H9 (cell line): ENCODE measurements at regions not wholly inside any gene's neighbourhood (a gene's known extent, or its start where the extent isn't known, plus 50 kb on each side); places are given as distances from the start of the nearest gene placed in this dataset.

Experiments
- DNase-seq: peaks from one replicate; pipeline ENCODE4 v3.0.0-alpha.2; 2017
- H2AFZ ChIP-seq: one replicate; pipeline ENCODE4 v1.6.1; 2013; ENCODE audit warnings: mild to moderate bottlenecking, low read length, control low read depth, moderate library complexity
- H2AK5ac ChIP-seq: 2 replicates; pipeline ENCODE4 v1.6.1; 2013; ENCODE audit warnings: low read length, control low read depth, mixed read lengths; ENCODE audit not compliant: insufficient read length
- H2BK120ac ChIP-seq: one replicate; pipeline ENCODE4 v1.6.1; 2013; ENCODE audit warnings: low read depth, mild to moderate bottlenecking, low read length, control low read depth, inconsistent platforms; ENCODE audit not compliant: poor library complexity, severe bottlenecking
- H2BK12ac ChIP-seq: 2 replicates; pipeline ENCODE4 v1.6.1; 2013; ENCODE audit warnings: low read length, control low read depth, mixed read lengths, low read depth; ENCODE audit not compliant: insufficient read length
- H2BK15ac ChIP-seq: 2 replicates; pipeline ENCODE4 v1.6.1; 2013; ENCODE audit warnings: low read depth, low read length, control low read depth
- H2BK20ac ChIP-seq: one replicate; pipeline ENCODE4 v1.6.1; 2013; ENCODE audit warnings: low read depth, mild to moderate bottlenecking, low read length, control low read depth, inconsistent platforms; ENCODE audit not compliant: poor library complexity, severe bottlenecking
- H2BK5ac ChIP-seq: 2 replicates; pipeline ENCODE4 v1.6.1; 2013; ENCODE audit warnings: low read length, control low read depth, mixed read lengths; ENCODE audit not compliant: insufficient read length
- H3K14ac ChIP-seq: 2 replicates; pipeline ENCODE4 v1.6.1; 2013; ENCODE audit warnings: low read length, control low read depth; ENCODE audit not compliant: insufficient read depth
- H3K18ac ChIP-seq: 2 replicates; pipeline ENCODE4 v1.6.1; 2013; ENCODE audit warnings: low read depth, mild to moderate bottlenecking, mixed read lengths, low read length, control low read depth; ENCODE audit not compliant: insufficient read length
- H3K23ac ChIP-seq: 2 replicates; pipeline ENCODE4 v1.6.1; 2013; ENCODE audit warnings: low read length, control low read depth, mixed read lengths, low read depth; ENCODE audit not compliant: insufficient read length
- H3K23me2 ChIP-seq: 2 replicates; pipeline ENCODE4 v1.6.1; 2013; ENCODE audit warnings: low read depth, mild to moderate bottlenecking, mixed read lengths, low read length, control low read depth; ENCODE audit not compliant: insufficient read length, poor library complexity, severe bottlenecking
- H3K27ac ChIP-seq: 2 replicates; pipeline ENCODE4 v1.5.1; 2013; ENCODE audit warnings: low read length, control low read depth, mixed read lengths, low read depth; ENCODE audit not compliant: insufficient read length
- H3K27me3 ChIP-seq: 2 replicates; pipeline ENCODE4 v1.6.1; 2013; ENCODE audit warnings: low read length, control low read depth, inconsistent platforms; ENCODE audit not compliant: insufficient read depth
- H3K4ac ChIP-seq: 2 replicates; pipeline ENCODE4 v1.6.1; 2013; ENCODE audit warnings: low read depth, mild to moderate bottlenecking, control low read depth, inconsistent platforms, low read length, moderate library complexity
- H3K4me1 ChIP-seq: 2 replicates; pipeline ENCODE4 v1.6.1; 2013; ENCODE audit warnings: low read length, control low read depth, inconsistent platforms; ENCODE audit not compliant: insufficient read depth
- H3K4me2 ChIP-seq: 2 replicates; pipeline ENCODE4 v1.6.1; 2013; ENCODE audit warnings: low read length, control low read depth, mixed read lengths; ENCODE audit not compliant: insufficient read length, insufficient read depth
- H3K56ac ChIP-seq: 2 replicates; pipeline ENCODE4 v1.6.1; 2013; ENCODE audit warnings: low read depth, mild to moderate bottlenecking, mixed read lengths, low read length, control low read depth; ENCODE audit not compliant: insufficient read length
- H3K79me1 ChIP-seq: 2 replicates; pipeline ENCODE4 v1.6.1; 2013; ENCODE audit warnings: low read depth, mild to moderate bottlenecking, moderate library complexity, low read length, control low read depth, inconsistent platforms; ENCODE audit not compliant: insufficient read depth, poor library complexity, severe bottlenecking
- H3K79me2 ChIP-seq: 2 replicates; pipeline ENCODE4 v1.6.1; 2013; ENCODE audit warnings: low read length, control low read depth, inconsistent platforms; ENCODE audit not compliant: insufficient read depth
- H3K9ac ChIP-seq: 2 replicates; pipeline ENCODE4 v1.6.1; 2013; ENCODE audit warnings: low read length, control low read depth, mixed read lengths; ENCODE audit not compliant: insufficient read length; ENCODE audit errors: extremely low read depth
- H3K9me3 ChIP-seq: one replicate; pipeline ENCODE4 v1.6.1; 2013; ENCODE audit warnings: low read depth, low read length, inconsistent platforms; ENCODE audit not compliant: control insufficient read depth
- H3T11ph ChIP-seq: one replicate; pipeline ENCODE4 v1.6.1; 2013; ENCODE audit warnings: mild to moderate bottlenecking, low read length, control low read depth, inconsistent platforms
- H4K20me1 ChIP-seq: one replicate; pipeline ENCODE4 v1.6.1; 2013; ENCODE audit not compliant: control insufficient read depth, insufficient read length, insufficient read depth
- H4K5ac ChIP-seq: 2 replicates; pipeline ENCODE4 v1.6.1; 2013; ENCODE audit warnings: low read depth, mild to moderate bottlenecking, mixed read lengths, low read length, control low read depth; ENCODE audit not compliant: insufficient read length
- H4K8ac ChIP-seq: replicated peaks from 2 replicates; pipeline ENCODE4 v1.6.1; 2013; ENCODE audit warnings: low read length, control low read depth, mixed read lengths, low read depth; ENCODE audit not compliant: insufficient read length
- H4K91ac ChIP-seq: 2 replicates; pipeline ENCODE4 v1.6.1; 2013; ENCODE audit warnings: low read depth, mild to moderate bottlenecking, moderate library complexity, mixed read lengths, low read length, control low read depth; ENCODE audit not compliant: insufficient read length
- H3K27ac Mint-ChIP-seq, 3 experiments: 2 replicates in 2 of 3; 3 replicates in 1 of 3; pipeline ENCODE4 v1.8.0; 2020 to 2021; ENCODE audit warnings: mixed read lengths in 3 of 3, mild to moderate bottlenecking in 1 of 3, moderate library complexity in 1 of 3
- H3K27me3 Mint-ChIP-seq: 2 replicates; pipeline ENCODE4 v1.8.0; 2021; ENCODE audit warnings: low read depth, mild to moderate bottlenecking, moderate library complexity, mixed read lengths
- H3K36me3 Mint-ChIP-seq, 3 experiments: 2 replicates in 2 of 3; 3 replicates in 1 of 3; pipeline ENCODE4 v1.8.0; 2020 to 2021; ENCODE audit warnings: low read depth in 3 of 3, mixed read lengths in 3 of 3; ENCODE audit not compliant: insufficient read depth in 1 of 3
- H3K4me1 Mint-ChIP-seq, 2 experiments: 2 replicates each; pipeline ENCODE4 v1.8.0; 2020; ENCODE audit warnings: mixed read lengths in 2 of 2
- H3K4me3 Mint-ChIP-seq, 2 experiments: 2 replicates in 1 of 2; 3 replicates in 1 of 2; pipeline ENCODE4 v1.8.0; 2020 to 2021; ENCODE audit warnings: mild to moderate bottlenecking in 2 of 2, mixed read lengths in 2 of 2, moderate library complexity in 1 of 2
- H3K9me3 Mint-ChIP-seq, 2 experiments: 2 replicates in 1 of 2; 3 replicates in 1 of 2; pipeline ENCODE4 v1.8.0; 2020; ENCODE audit warnings: mild to moderate bottlenecking in 2 of 2, mixed read lengths in 2 of 2, moderate library complexity in 1 of 2
- WGBS: extraction: QIAGEN DNeasy Blood & Tissue Kit; methylation state at CpG from one replicate; pipeline ENCODE4 v1.1.7; 2013; ENCODE audit warnings: missing lambda C conversion rate, low lambda C conversion rate, mixed read lengths; ENCODE audit not compliant: insufficient read length; ENCODE audit errors: extremely low coverage; 5-methylcytosine and 5-hydroxymethylcytosine counted together
- TF ChIP-seq, protein P1 (sequence below): fragments of 200-600 bp; sonication (generic); conservative IDR thresholded peaks from 3 replicates; pipeline ENCODE4 v1.8.0; 2021; ENCODE audit warnings: antibody characterized with exemption, mild to moderate bottlenecking

DNA sequence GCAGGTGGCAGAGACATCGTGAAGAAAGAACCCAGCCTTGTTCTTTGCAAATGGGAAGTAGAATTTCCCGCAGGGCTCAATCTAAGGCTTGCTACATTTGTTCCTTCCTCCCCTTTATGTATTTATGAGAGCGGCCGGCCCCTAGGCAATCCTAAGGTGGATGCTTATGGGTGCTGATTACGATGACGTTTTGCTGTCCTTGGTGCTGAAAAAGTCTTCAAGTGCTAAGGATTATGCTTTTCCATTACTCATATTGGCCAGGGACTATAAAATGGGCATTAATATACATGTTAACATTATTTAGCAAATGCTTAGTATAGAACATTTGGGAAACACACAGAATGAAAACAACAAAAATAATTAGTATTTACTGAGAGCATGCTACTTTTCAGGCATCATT is 313.3 kb upstream of the XYLT1 start:
- H3K4me2 ChIP-seq, result no peak overlapping the region
- no peak overlapping the region for H2BK20ac ChIP-seq
- TF ChIP-seq, protein P1, sequence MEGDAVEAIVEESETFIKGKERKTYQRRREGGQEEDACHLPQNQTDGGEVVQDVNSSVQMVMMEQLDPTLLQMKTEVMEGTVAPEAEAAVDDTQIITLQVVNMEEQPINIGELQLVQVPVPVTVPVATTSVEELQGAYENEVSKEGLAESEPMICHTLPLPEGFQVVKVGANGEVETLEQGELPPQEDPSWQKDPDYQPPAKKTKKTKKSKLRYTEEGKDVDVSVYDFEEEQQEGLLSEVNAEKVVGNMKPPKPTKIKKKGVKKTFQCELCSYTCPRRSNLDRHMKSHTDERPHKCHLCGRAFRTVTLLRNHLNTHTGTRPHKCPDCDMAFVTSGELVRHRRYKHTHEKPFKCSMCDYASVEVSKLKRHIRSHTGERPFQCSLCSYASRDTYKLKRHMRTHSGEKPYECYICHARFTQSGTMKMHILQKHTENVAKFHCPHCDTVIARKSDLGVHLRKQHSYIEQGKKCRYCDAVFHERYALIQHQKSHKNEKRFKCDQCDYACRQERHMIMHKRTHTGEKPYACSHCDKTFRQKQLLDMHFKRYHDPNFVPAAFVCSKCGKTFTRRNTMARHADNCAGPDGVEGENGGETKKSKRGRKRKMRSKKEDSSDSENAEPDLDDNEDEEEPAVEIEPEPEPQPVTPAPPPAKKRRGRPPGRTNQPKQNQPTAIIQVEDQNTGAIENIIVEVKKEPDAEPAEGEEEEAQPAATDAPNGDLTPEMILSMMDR, result no peak
- H3K9me3 ChIP-seq, result no peaks in the 10 kb centered on the region
- DNase-seq, result no peak
- H3K23ac ChIP-seq, result no peak overlapping the region
- no peak overlapping the region for H3K9ac ChIP-seq
- no peak overlapping the region for H3K4ac ChIP-seq
- no peak overlapping the region for H3K27ac ChIP-seq
- H3K18ac ChIP-seq, result no peak overlapping the region
- H3K79me2 ChIP-seq, result no peaks in the 10 kb centered on the region
- no peaks in the 10 kb centered on the region for H3K4me1 ChIP-seq
- H3K56ac ChIP-seq, result no peak overlapping the region
- H3T11ph ChIP-seq, result no peak overlapping the region
- Mint-ChIP-seq H3K36me3 (no peaks in the 10 kb centered on the region), H3K27ac (no peak overlapping the region), H3K4me3 (no peak overlapping the region), H3K9me3 (no peaks in the 10 kb centered on the region), H3K4me1 (peaks cover 0 to 5% of the 10 kb centered on the region in 2 experiments; a peak in 1 of 4 replicates), H3K27me3 (peaks cover 2% of the 10 kb centered on the region; the same call in 1 of the 2 replicates)
- H3K79me1 ChIP-seq, result no peaks in the 10 kb centered on the region
- no peaks in the 10 kb centered on the region for H4K20me1 ChIP-seq
- H3K23me2 ChIP-seq, result no peaks in the 10 kb centered on the region
- no peak overlapping the region for H2BK5ac ChIP-seq
- H2BK120ac ChIP-seq, result no peak overlapping the region
- H2BK12ac ChIP-seq, result no peak overlapping the region
- no peak overlapping the region for H4K5ac ChIP-seq
- H2AFZ ChIP-seq, result no peak overlapping the region
- H3K14ac ChIP-seq, result no peak overlapping the region
- H4K91ac ChIP-seq, result no peak overlapping the region
- H2AK5ac ChIP-seq, result no peak overlapping the region
- no peaks in the 10 kb centered on the region for H3K27me3 ChIP-seq
- no peak overlapping the region for H4K8ac ChIP-seq
- H2BK15ac ChIP-seq, result no peak overlapping the region
- WGBS, result no CpG with 5 or more reads among the region's 6 CpGs
